ENCODE measurements at regions not wholly inside any gene's neighbourhood (a gene's known extent, or its start where the extent isn't known, plus 50 kb on each side); places are given as distances from the start of the nearest gene placed in this dataset.

GRCh38 chr12:60494244-60494643, 898.4 kb downstream of the SLC16A7 start:
- no peaks in the 10 kb centered on the region for H4K20me1 ChIP-seq (ENCODE audit: insufficient read depth)
- no peak for DNase-seq
- CTCF ChIA-PET = interaction anchor here (0.6 to 1.2 kb wide), 3 partner anchors 111 to 388 kb away, joined by 3 to 4 read pairs (median 4); no protein-coding TSS in a partner anchor
- no peak overlapping the region for H3K4me3 ChIP-seq
- intact Hi-C loops (cut with micrococcal nuclease; ENCODE audit: unreplicated experiment) = loop anchor here (2.0 to 10.0 kb wide), 4 partner anchors 237 to 1379 kb away; no protein-coding TSS in a partner anchor
- no peaks in the 10 kb centered on the region for H3F3A ChIP-seq (ENCODE audit: insufficient read depth, low read depth)
- no peak overlapping the region for H2AFZ ChIP-seq
- POLR2A ChIA-PET (ENCODE audit: unreplicated experiment) = no interaction called here
- TF ChIP-seq, protein P1, sequence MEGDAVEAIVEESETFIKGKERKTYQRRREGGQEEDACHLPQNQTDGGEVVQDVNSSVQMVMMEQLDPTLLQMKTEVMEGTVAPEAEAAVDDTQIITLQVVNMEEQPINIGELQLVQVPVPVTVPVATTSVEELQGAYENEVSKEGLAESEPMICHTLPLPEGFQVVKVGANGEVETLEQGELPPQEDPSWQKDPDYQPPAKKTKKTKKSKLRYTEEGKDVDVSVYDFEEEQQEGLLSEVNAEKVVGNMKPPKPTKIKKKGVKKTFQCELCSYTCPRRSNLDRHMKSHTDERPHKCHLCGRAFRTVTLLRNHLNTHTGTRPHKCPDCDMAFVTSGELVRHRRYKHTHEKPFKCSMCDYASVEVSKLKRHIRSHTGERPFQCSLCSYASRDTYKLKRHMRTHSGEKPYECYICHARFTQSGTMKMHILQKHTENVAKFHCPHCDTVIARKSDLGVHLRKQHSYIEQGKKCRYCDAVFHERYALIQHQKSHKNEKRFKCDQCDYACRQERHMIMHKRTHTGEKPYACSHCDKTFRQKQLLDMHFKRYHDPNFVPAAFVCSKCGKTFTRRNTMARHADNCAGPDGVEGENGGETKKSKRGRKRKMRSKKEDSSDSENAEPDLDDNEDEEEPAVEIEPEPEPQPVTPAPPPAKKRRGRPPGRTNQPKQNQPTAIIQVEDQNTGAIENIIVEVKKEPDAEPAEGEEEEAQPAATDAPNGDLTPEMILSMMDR (conservative IDR thresholded peaks at IDR 0.05) = peak; percentile 72
- TF ChIP-seq EZH2 (IDR thresholded peaks at IDR 0.05; ENCODE audit: low read depth) = no peak
- H3K4me2 ChIP-seq = no peak overlapping the region
- no peaks in the 10 kb centered on the region for H3K9me2 ChIP-seq (ENCODE audit: insufficient read depth)
- H3K36me3 ChIP-seq (ENCODE audit: low read depth) = no peaks in the 10 kb centered on the region
- H3K27me3 ChIP-seq (ENCODE audit: insufficient read depth, low read depth) = no peaks in the 10 kb centered on the region
- H3K9me3 ChIP-seq (ENCODE audit: insufficient read depth, low read depth) = no peaks in the 10 kb centered on the region
- no peaks in the 10 kb centered on the region for H3K4me1 ChIP-seq (replicated peaks; ENCODE audit: insufficient read depth)
- BruUV-seq (replicated peaks) = no TSS peak
- H3K27ac ChIP-seq = no peak overlapping the region
- H3K79me2 ChIP-seq (ENCODE audit: low read depth) = no peaks in the 10 kb centered on the region

GRCh38 chr12:60498656-60499055, 902.8 kb downstream of the SLC16A7 start:
- Histone ChIP-seq H3K4me1 (replicated peaks; ENCODE audit: insufficient read depth) (no peaks in the 10 kb centered on the region), H3K9me3 (ENCODE audit: insufficient read depth, low read depth) (no peaks in the 10 kb centered on the region), H3K9me2 (ENCODE audit: insufficient read depth) (no peaks in the 10 kb centered on the region), H3K4me2 (no peak overlapping the region), H3F3A (ENCODE audit: insufficient read depth, low read depth) (no peaks in the 10 kb centered on the region), H3K27ac (no peak overlapping the region), H3K36me3 (ENCODE audit: low read depth) (no peaks in the 10 kb centered on the region), H3K79me2 (ENCODE audit: low read depth) (no peaks in the 10 kb centered on the region), H4K20me1 (ENCODE audit: insufficient read depth) (no peaks in the 10 kb centered on the region), H2AFZ (no peak overlapping the region), H3K4me3 (no peak overlapping the region), H3K27me3 (ENCODE audit: insufficient read depth, low read depth) (no peaks in the 10 kb centered on the region)
- TF ChIP-seq, protein P1 (conservative IDR thresholded peaks at IDR 0.05) = no peak
- no peak for TF ChIP-seq EZH2 (IDR thresholded peaks at IDR 0.05; ENCODE audit: low read depth)
- ChIA-PET CTCF (no interaction called here), POLR2A (ENCODE audit: unreplicated experiment) (no interaction called here)
- BruUV-seq (replicated peaks) = no TSS peak
- DNase-seq = no peak
- intact Hi-C loops (cut with micrococcal nuclease; ENCODE audit: unreplicated experiment) = loop anchor here (10.0 kb wide), 2 partner anchors 1094 to 1384 kb away; no protein-coding TSS in a partner anchor

GRCh38 chr12:60501124-60501729, 905.4 kb downstream of the SLC16A7 start:
- Histone ChIP-seq H3K4me3 (no peak overlapping the region), H4K20me1 (ENCODE audit: insufficient read depth) (no peaks in the 10 kb centered on the region), H3K27ac (no peak overlapping the region), H3K4me2 (no peak overlapping the region), H3K9me2 (ENCODE audit: insufficient read depth) (no peaks in the 10 kb centered on the region), H3K36me3 (ENCODE audit: low read depth) (no peaks in the 10 kb centered on the region), H3K27me3 (ENCODE audit: insufficient read depth, low read depth) (no peaks in the 10 kb centered on the region), H3K79me2 (ENCODE audit: low read depth) (no peaks in the 10 kb centered on the region), H2AFZ (no peak overlapping the region), H3K9me3 (ENCODE audit: insufficient read depth, low read depth) (no peaks in the 10 kb centered on the region), H3K4me1 (replicated peaks; ENCODE audit: insufficient read depth) (no peaks in the 10 kb centered on the region), H3F3A (ENCODE audit: insufficient read depth, low read depth) (no peaks in the 10 kb centered on the region)
- intact Hi-C loops (cut with micrococcal nuclease; ENCODE audit: unreplicated experiment) = no loop called here
- ChIA-PET POLR2A (ENCODE audit: unreplicated experiment) (no interaction called here), CTCF (no interaction called here)
- TF ChIP-seq, protein P1 (conservative IDR thresholded peaks at IDR 0.05) = no peak
- no peak for TF ChIP-seq EZH2 (IDR thresholded peaks at IDR 0.05; ENCODE audit: low read depth)
- no peak for DNase-seq
- BruUV-seq (replicated peaks) = no TSS peak
